ENCODE measurements at regions not wholly inside any gene's neighbourhood (a gene's known extent, or its start where the extent isn't known, plus 50 kb on each side); places are given as distances from the start of the nearest gene placed in this dataset.
"Not testable (repeated sequence)": the region's sequence is repeated elsewhere in the genome, so short reads cannot be mapped to it uniquely, and the experiment has no call there.

GRCh38 chr1:79207331-79207730, 200.8 kb upstream of the ADGRL4 start:
- DNase-seq: no peak

- DNase-seq: no peak
Measured at GRCh38 chr1:79204779-79205479, 198.4 kb upstream of the ADGRL4 start.

- no peak for DNase-seq
Measured at GRCh38 chr1:79198832-79199231, 192.3 kb upstream of the ADGRL4 start.

DNA sequence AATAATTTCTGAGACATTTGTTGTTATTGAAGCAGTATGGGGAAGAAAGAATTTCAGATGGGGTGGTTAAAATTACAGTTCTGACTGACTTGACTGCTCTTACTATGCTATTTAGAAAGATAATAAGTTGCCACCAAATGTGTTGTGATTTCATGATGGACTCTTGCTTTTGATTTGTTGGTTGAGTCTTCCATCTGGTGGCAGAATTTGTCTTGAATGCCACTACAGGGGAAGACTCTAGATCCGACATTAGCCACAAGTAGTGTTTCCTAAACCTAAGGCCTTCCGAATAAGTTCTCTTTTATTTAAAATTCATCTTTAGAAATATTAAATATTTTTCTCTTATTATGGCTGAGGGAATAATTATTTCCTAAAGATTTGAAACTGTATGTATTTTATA, 190.9 kb upstream of the ADGRL4 start:
- DNase-seq: no peak

DNA sequence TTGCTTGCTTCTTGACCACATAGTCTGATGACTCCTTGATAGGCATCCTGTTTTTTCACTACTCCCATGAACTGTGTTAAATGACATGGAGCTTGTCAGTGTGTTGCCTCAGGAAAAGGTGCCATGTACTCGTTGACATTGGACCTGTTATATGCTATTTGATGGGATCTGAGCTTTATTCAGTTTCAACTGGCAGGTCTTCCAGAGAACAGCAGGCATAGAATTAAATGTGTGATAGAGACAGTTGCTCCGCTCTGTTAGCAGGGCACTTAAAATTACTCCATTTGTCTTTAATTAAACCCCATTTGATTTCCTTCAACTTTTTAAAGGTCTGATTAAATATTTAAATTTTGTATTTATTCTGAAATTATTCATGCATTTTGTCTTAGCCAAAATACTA, 189.7 kb upstream of the ADGRL4 start:
- DNase-seq: no peak

DNA sequence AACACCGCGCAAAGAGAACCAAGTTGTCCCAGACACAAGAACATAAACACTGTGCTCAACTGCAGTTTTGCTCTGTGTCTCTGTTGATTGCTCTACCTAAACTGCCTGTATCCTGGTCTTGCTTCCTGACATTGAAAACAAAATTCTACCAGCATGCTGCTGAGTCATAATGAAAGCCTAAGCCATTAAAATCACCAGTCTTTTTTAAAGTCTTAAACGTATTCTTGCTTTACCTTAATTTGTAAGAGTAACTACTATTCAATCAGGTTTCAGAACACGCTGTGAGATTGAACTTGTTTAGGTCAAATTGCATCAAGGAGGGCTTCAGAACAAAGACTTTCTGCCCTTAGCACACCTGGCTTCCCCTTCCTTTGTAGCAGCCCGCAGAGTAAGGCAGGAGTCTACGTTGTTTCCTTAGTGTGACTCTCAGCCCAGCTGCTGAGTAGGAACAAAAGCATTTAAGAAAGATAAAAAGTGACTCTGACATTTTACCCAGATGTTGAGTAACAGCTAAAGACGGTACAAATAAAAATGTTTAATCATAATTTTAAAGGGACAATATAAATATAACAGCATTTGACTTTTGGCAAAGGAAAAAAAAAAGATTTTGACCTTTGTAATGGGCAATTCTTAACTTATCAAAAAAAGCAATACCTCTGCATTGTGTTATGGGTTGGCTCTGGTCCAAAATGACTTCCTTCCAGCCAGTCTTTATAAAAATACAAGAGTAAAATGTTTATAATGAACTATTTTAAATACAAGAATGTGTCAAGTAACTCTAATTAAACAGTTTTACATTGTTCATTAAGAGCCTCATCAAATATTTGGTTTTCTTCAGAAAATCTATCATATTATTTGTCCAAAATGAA, 186.9 kb upstream of the ADGRL4 start:
- DNase-seq: no peak

DNA sequence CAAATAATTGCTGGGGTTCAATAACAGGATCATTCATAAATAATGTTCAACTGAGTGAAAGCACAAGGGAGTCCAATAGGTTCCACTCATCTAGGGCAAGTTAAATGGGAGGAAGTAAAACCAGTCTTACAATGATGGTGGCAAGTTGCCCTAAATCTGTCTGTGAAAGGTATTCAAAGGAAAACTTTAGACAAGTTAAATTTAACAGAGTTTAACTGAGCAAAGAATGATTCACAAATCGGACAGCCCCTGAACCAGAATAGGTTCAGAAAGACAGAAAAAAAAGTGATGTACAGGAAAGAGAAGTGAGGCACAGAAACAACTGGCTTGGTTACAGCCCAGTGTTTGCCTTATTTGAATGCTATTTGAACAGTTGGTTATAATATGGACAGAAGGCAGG, 183.5 kb upstream of the ADGRL4 start:
- DNase-seq: no peak

GRCh38 chr1:79188337-79188736, 181.8 kb upstream of the ADGRL4 start:
- no peak for DNase-seq

DNA sequence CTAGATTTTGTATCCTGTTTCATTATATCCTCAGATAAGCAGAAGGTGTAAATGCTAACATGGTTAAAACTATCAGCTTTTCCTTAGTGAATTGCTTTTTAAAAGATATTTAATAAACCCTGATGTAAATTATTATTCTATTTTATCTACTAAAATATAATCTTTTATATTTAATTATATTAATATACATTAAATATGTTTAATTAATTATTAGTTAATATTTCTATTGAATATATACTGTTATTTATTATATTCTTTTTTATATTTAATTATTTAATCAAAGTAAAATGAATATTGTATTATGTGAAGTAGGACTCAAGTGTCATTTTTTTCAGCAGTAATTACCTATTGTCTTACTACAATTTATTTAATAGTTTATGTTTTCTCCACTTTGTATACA, 179.7 kb upstream of the ADGRL4 start:
- no peak for DNase-seq

GRCh38 chr1:79177844-79178243, 171.3 kb upstream of the ADGRL4 start:
- DNase-seq: no peak

- no peak for DNase-seq
Measured at GRCh38 chr1:79161077-79161476, 154.5 kb upstream of the ADGRL4 start.

DNA sequence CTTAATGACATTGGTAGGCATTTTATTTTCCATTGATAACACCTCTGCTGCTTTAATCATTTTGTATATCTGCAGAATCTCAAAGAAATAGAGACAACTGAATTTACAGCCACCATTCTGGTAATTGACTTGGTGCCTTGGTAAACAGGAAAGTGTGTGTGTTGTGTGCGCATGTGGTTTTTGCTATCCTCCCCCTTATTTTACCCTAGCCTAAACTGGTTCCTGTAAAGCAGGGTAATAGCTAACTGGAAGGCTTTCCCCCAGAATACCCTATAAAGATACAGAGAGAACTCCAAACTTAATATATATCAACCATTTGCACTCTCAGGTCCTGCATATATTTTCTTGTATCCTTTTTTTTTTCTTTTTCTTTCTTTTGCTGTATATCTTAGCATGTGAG, 149.5 kb upstream of the ADGRL4 start:
- no peak for DNase-seq

DNA sequence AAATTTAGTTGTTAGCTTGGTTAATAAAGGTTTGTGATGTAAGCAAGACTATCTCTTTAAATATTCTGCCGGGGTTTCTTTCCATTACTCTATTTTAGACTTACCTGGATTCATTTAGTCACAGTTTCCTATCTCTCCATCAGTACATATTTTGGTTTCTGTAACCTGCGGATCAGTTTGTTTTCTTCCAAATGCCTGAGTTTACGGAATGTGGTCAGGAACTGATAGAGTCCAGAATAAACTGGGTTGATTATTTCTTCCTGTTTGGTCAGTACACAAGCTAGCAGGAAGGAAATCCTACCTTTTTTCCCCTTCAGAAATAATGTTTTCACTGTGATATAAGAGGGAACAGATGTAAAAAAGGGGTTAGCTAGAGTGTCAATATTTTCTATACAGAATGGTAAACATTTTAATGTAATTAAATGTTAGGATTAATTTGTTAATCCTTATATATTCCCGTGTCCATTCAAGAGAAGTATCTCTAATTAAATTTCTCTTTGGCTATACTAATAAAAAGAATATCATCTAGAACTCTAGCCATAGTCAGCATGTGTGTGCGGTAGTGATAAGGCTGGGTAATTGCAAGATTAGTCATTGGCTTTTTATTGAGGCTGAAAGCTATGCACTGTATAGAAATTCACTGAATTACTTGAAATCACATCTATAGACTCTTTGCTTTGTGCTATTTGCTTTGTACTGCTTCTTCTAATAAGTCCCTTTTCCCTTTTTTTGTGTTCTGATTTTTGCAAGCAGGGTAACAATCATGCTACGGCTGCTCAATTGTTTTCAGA, 144.7 kb upstream of the ADGRL4 start:
- no peak for DNase-seq

DNA sequence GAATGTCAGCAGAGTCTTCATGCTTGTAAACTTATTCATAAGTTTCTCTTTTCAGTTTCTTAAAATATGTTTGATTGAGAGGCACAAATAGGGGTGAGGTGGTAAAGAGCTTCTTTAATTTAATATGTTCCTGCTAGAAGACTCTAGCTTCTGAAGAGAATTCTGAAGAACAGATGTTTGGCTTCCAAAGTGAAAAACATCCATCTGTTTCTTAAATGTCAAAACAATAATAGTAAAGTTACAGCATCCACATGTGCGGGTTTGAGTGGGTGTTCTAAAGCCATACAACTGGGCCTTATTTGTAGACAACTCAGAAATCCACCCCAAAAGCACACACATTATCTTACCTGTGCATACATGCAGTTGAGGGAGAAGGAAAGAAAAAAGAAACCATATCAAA, 144.0 kb upstream of the ADGRL4 start:
- no peak for DNase-seq

- not testable (repeated sequence) for DNase-seq
Measured at GRCh38 chr1:79138227-79138626, 131.7 kb upstream of the ADGRL4 start.

- no peak for DNase-seq
Measured at GRCh38 chr1:79133774-79134364, 127.3 kb upstream of the ADGRL4 start.

- DNase-seq: no peak
Measured at GRCh38 chr1:79131626-79132025, 125.1 kb upstream of the ADGRL4 start.

DNA sequence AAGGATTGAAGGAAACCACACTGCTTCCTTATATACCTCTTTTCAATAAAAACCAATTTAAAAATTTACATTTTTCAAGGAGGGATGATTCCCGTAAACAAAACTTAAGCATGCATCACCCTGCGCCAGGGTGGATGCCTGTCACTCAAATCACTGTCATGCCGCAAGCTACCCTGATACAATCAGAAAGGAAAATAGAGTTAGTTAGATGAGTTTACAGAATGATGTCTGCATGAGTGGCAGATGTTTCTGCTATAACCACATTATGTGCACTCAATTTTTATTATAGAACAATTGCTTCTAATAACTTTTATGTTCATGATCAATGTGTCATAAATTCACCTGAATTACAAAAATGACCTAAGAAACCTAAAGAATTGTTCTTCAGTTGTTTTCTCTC, 123.4 kb upstream of the ADGRL4 start:
- no peak for DNase-seq

GRCh38 chr1:79128722-79129121, 122.2 kb upstream of the ADGRL4 start:
- no peak for DNase-seq

GRCh38 chr1:79124756-79125155, 118.2 kb upstream of the ADGRL4 start:
- DNase-seq: no peak

- no peak for DNase-seq
Measured at GRCh38 chr1:79122521-79122920, 116.0 kb upstream of the ADGRL4 start.

GRCh38 chr1:79117376-79117775, 110.8 kb upstream of the ADGRL4 start:
- no peak for DNase-seq

- DNase-seq: no peak
Measured at GRCh38 chr1:79113836-79114235, 107.3 kb upstream of the ADGRL4 start.

All from activated T-cell treated with anti-CD3 and anti-CD28 coated beads, Interleukin-2, amount 50 U/mL, for 48 hours (primary cell).